ENCODE measurements at regions not wholly inside any gene's neighbourhood (a gene's known extent, or its start where the extent isn't known, plus 50 kb on each side); places are given as distances from the start of the nearest gene placed in this dataset.

GRCh38 chr4:123055943-123056342 lies 133.5 kb upstream of the NUDT6 start:
- no peaks in the 10 kb centered on the region for H3K79me2 ChIP-seq (ENCODE audit: insufficient read depth, low read length)
- H3K4me3 ChIP-seq (replicated peaks in 1 of 3; ENCODE audit: low read depth in 2 of 3, low read length in 3 of 3): no peak overlapping the region
- TF ChIP-seq CTCF (IDR thresholded peaks at IDR 0.05): no peak
- Mint-ChIP-seq H3K27me3 (ENCODE audit: low read depth in 3 of 3) (no peaks in the 10 kb centered on the region), H3K36me3 (peaks cover 24 to 37% of the 10 kb centered on the region in 2 donors), H3K4me1 (no peaks in the 10 kb centered on the region), H3K4me3 (no peak overlapping the region), H3K27ac (peak overlapping the region in 1 of 7 donors; percentile 52), H3K9me3 (peaks cover 14 to 38% (median 23%) of the 10 kb centered on the region in 7 donors)
- H3K27me3 ChIP-seq (ENCODE audit: control insufficient read depth in 2 of 2, insufficient read depth in 2 of 2, low read length in 2 of 2): no peaks in the 10 kb centered on the region
- H2AFZ ChIP-seq (ENCODE audit: insufficient read depth, low read depth, low read length, poor library complexity, severe bottlenecking): no peak overlapping the region
- H3K4me2 ChIP-seq (replicated peaks; ENCODE audit: extremely low read depth, low read length, poor library complexity, severe bottlenecking): no peak overlapping the region
- H3K36me3 ChIP-seq (replicated peaks in 1 of 2; ENCODE audit: control insufficient read depth in 1 of 2, insufficient read depth in 2 of 2, low read length in 2 of 2): peaks cover 0 to 8% of the 10 kb centered on the region in 2 donors
- no peak overlapping the region for H3K27ac ChIP-seq (ENCODE audit: low read depth in 1 of 2, low read length in 2 of 2)
- no peak for DNase-seq
- intact Hi-C loops (cut with micrococcal nuclease): no loop called here
- no peaks in the 10 kb centered on the region for H4K20me1 ChIP-seq (ENCODE audit: insufficient read depth, low read length)
- H3K9ac ChIP-seq (ENCODE audit: insufficient read depth, low read length, poor library complexity, severe bottlenecking): no peak overlapping the region
- no peaks in the 10 kb centered on the region for H3K4me1 ChIP-seq (ENCODE audit: control insufficient read depth in 1 of 2, insufficient read depth in 2 of 2, low read length in 2 of 2)
- H3K9me3 ChIP-seq (replicated peaks in 1 of 2; ENCODE audit: control insufficient read depth in 1 of 2, insufficient read depth in 1 of 2, low read length in 2 of 2): peaks cover 25 to 28% of the 10 kb centered on the region in 2 donors

- no peaks in the 10 kb centered on the region for H4K20me1 ChIP-seq (ENCODE audit: insufficient read depth, low read length)
- peaks cover 2 to 5% of the 10 kb centered on the region in 2 donors for H3K4me1 ChIP-seq (ENCODE audit: control insufficient read depth in 1 of 2, insufficient read depth in 2 of 2, low read length in 2 of 2)
- H3K27me3 Mint-ChIP-seq (ENCODE audit: low read depth in 3 of 3): no peaks in the 10 kb centered on the region
- H3K27ac ChIP-seq (ENCODE audit: low read depth in 1 of 2, low read length in 2 of 2): no peak overlapping the region
- TF ChIP-seq CTCF (IDR thresholded peaks at IDR 0.05): no peak
- H3K4me2 ChIP-seq (replicated peaks; ENCODE audit: extremely low read depth, low read length, poor library complexity, severe bottlenecking): no peak overlapping the region
- no peaks in the 10 kb centered on the region for H3K79me2 ChIP-seq (ENCODE audit: insufficient read depth, low read length)
- H3K27ac Mint-ChIP-seq: no peak overlapping the region
- peaks cover 7 to 22% (median 12%) of the 10 kb centered on the region in 7 donors for H3K9me3 Mint-ChIP-seq
- H2AFZ ChIP-seq (ENCODE audit: insufficient read depth, low read depth, low read length, poor library complexity, severe bottlenecking): no peak overlapping the region
- H3K36me3 ChIP-seq (replicated peaks in 1 of 2; ENCODE audit: control insufficient read depth in 1 of 2, insufficient read depth in 2 of 2, low read length in 2 of 2): peaks cover 0 to 8% of the 10 kb centered on the region in 2 donors
- H3K36me3 Mint-ChIP-seq: peaks cover 24 to 33% of the 10 kb centered on the region in 2 donors
- H3K4me3 Mint-ChIP-seq: no peak overlapping the region
- no peak for DNase-seq
- H3K4me3 ChIP-seq (replicated peaks in 1 of 3; ENCODE audit: low read depth in 2 of 3, low read length in 3 of 3): no peak overlapping the region
- H3K9me3 ChIP-seq (replicated peaks in 1 of 2; ENCODE audit: control insufficient read depth in 1 of 2, insufficient read depth in 1 of 2, low read length in 2 of 2): peaks cover 13 to 19% of the 10 kb centered on the region in 2 donors
- H3K9ac ChIP-seq (ENCODE audit: insufficient read depth, low read length, poor library complexity, severe bottlenecking): no peak overlapping the region
- intact Hi-C loops (cut with micrococcal nuclease): no loop called here
- H3K4me1 Mint-ChIP-seq: peaks cover 4% of the 10 kb centered on the region
- H3K27me3 ChIP-seq (ENCODE audit: control insufficient read depth in 2 of 2, insufficient read depth in 2 of 2, low read length in 2 of 2): no peaks in the 10 kb centered on the region
- WGBS (ENCODE audit: insufficient coverage): 100% methylated on average over 6 of the region's 6 CpGs
Measured at GRCh38 chr4:123060039-123060770, 137.8 kb upstream of the NUDT6 start.
